RKO (cell line): ENCODE measurements at regions not wholly inside any gene's neighbourhood (a gene's known extent, or its start where the extent isn't known, plus 50 kb on each side); places are given as distances from the start of the nearest gene placed in this dataset.

Experiments used
- DNase-seq: peaks from one replicate; pipeline ENCODE4 v3.0.0-alpha.2; 2016; ENCODE audit warnings: low spot score

- no peak for DNase-seq
Measured at GRCh38 chr20:16115911-16116552, 457.2 kb downstream of the KIF16B start.

DNA sequence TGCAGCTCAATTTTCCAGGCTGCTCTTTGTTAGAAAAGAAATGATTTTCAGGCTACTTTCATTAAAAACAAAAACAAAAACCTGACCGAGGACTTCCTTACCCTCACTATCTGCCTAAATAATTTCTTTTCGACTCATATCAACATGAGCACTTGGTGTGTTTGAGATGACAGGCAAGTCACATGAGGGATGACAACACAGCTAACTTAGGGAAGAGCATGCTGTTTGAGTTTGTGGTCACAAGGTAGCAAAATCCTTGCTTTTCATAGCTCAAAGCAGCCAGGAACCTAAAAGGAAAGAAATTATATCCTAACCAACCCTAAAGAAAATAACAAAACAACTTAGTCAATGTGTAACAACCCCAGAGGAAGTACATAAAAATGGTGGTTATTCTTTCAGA, 459.5 kb downstream of the KIF16B start:
- no peak for DNase-seq

DNA sequence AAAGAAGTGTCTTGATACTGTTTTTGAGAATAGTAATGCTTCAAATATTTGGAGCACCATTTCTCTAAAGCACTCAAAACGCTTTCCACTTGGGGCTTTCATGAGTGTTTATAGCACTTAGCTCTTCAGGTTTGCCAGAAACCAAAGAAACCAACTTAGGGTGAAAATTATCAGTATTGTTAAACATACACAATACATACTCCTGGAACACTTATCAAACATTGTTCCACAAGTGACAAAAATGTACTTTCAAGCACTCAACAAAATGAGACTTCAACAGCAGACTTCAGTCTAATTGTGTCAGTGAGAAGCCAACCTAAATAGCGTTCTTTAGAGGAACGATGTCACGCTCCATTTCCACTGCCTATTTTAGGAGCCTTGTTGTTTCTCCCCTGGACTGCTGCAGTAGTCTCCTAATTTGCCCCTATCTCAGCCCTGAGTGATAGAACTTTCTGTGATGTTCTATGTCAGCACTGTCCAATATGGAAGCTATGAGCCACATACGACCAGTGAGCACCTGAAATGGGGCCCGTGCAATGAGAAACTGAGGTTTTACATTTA, 461.3 kb downstream of the KIF16B start:
- DNase-seq = no peak

DNA sequence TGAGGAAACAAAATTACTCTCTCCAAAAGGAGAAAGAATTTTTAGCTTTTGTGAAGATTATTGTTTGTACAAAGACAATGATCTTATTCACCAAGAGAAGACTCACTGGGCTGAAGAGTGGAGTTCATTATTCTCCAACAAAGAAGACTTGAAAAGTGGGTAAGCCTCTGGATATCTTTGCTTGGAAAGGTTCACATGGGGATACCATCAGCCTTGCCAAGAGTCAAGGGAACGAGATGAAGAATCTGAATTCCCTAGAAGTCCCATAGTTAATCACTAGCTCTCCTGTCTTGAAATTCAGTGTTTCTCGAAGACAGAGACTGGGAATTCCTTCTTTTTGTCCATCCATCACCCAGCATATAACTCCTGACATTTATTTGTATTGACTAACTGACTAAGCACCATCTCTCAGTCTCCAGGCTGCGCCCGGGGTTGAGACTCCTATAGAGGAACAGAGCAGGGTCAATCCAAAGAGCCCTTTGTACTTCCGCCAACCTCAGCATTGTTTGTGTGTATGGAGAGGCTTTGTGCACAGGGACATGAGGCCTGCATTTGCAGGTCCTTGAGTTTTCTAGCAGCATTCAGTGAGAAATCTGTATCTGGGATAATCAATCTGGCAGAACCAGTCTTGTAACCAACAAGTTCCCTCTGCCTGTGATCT, 461.9 kb downstream of the KIF16B start:
- DNase-seq = no peak

GRCh38 chr20:16107172-16107870, 465.9 kb downstream of the KIF16B start:
- DNase-seq = no peak

DNA sequence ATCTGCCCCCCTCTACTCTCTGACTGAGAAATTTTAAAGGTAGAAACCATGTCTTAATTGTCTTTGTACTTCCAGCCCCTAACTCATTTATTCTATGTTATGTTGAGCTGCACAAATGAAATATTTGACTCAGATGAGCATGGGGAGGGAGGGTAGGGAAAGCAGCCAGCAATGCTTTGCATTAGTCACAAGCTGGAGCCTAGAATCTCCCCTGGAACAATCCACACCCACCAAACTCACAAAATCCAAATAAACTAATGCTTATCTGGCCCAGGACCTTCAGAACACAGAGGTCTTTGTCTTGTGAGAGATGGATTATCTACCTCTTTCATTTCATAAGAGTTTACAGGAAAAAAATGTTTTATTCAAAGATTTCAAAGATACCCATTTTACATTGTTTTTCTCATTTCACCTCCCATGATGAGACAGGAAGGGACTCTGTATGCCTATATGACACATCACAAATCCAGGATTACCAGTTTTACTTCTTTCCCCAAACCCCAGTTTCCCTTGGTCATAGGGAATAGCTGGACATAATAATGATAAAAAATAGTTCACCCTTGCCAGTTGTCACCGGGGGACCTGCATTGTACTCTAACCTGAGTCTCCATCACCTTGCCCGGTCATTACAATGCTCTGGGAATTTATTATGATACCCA, 466.9 kb downstream of the KIF16B start:
- DNase-seq = no peak

- DNase-seq = no peak
Measured at GRCh38 chr20:16104783-16105182, 468.5 kb downstream of the KIF16B start.
